ENCODE measurements at regions not wholly inside any gene's neighbourhood (a gene's known extent, or its start where the extent isn't known, plus 50 kb on each side); places are given as distances from the start of the nearest gene placed in this dataset.
"Not testable (repeated sequence)": the region's sequence is repeated elsewhere in the genome, so short reads cannot be mapped to it uniquely, and the experiment has no call there.

DNA sequence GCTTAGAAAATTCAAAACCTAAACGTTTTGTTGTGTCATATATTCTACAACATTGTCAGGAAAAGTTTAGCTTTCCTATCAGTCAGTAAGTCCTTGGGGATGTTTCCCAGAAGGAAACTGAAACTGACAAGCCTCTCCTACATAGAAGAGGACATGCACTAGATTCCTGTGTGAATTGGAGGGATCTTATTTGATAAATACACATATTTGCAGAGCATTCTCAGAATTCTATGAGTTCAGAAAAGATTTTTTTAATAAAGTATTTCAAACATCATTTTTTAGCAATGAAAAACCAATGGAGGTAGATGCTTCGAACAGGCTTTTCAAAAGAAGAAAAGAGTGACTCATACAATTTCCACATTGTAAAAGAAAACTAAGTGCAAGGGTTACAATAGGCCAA lies 1706.7 kb downstream of the SUCLG1 start:
- DNase-seq, result no peak

DNA sequence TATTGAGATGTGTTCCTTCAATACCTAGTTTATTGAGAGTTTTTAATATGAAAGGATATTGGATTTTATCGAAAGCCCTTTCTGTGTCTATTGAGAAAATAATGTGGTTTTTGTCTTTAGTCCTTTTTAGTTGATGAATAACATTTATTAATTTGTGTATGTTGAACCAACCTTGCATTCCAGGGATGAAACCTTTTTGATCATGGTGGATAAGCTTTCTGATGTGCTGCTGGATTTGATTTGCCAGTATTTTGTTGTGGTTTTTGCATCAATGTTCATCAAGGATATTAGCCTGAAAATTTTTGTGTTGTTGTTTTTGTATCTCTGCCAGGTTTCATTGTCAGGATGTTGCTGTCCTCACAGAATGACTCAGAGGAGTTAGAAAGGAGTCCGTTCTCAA lies 1710.4 kb downstream of the SUCLG1 start:
- DNase-seq, result no peak

DNA sequence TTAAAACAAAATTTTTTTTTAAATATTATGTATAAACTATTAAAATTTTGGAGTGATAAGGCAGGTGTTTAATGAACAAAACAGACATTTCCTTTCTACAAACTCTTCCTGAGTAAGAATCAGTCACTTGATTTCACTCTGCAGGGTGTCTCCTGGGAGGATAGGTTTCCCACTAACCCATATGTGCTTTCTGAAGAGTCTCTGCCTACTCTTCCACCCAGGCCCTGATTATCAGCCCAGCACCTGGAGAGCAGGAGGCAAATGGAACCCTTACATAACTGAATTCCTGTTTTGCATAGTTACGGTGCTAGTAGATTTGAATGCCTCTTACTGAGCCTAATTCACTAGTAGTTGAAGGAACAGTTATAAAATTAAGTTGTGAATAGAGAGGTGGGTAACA lies 1718.6 kb downstream of the SUCLG1 start:
- DNase-seq, result no peak

DNA sequence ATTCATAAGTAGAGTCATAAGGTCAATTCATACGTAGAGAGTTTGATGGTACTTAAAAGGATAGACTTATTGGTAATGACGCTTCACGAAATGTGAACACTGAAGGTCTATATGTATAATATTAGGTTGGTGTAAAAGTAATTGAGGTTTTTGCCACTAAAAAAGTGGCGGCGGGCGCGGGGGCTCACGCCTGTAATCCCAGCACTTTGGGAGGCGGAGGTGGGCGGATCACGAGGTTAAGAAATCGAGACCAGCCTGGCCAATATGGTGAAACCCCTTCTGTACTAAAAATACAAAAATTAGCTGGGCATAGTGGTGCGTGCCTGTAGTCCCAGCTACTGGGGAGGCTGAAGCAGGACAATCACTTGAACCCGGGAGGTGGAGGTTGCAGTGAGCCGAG lies 1721.1 kb downstream of the SUCLG1 start:
- not testable (repeated sequence) for DNase-seq

- no peak for DNase-seq
Observed at GRCh38 chr2:82735336-82735735, 1723.7 kb downstream of the SUCLG1 start.

- DNase-seq, result no peak
Observed at GRCh38 chr2:82731824-82732223, 1727.3 kb downstream of the SUCLG1 start.

DNA sequence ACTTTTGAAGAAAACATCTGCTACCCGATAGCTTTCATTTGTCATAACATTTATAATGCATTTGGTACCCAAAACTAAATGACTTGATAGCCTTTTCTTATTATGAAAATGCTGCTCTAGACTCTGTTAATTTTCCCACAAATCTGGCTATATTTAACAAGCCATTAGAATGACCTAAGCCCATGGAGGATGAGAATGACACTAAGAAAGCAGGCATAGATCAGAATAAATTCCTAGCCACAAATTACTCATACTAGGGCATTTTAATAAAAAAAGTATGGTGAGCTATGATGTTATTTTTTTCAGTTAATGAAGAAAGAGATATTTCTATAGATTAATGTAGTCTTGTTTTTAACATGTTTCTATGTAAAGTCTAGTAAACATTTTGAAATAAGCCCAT lies 1728.3 kb downstream of the SUCLG1 start:
- DNase-seq, result no peak

- DNase-seq, result no peak
Observed at GRCh38 chr2:82728090-82728489, 1731.0 kb downstream of the SUCLG1 start.

GRCh38 chr2:82708681-82709080 lies 1750.4 kb downstream of the SUCLG1 start:
- DNase-seq, result no peak

DNA sequence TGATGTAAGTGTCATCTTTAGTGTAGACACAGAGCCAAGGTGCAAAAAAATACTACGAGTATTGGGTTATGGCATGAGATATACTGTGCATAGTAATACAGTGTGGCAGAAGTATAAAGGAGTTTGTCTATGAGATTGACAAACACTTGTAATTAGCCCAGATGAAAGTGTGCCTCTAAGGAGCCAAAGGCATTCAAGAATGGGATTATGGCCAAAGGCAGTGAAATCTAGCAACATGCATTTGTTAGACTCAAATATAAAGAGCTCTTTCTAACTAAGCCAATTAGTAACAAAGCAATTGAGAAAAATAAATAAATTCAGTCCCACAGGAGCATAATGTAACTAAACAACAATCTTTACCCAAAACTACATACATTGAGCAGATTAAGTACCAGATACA lies 1761.8 kb downstream of the SUCLG1 start:
- no peak for DNase-seq

DNA sequence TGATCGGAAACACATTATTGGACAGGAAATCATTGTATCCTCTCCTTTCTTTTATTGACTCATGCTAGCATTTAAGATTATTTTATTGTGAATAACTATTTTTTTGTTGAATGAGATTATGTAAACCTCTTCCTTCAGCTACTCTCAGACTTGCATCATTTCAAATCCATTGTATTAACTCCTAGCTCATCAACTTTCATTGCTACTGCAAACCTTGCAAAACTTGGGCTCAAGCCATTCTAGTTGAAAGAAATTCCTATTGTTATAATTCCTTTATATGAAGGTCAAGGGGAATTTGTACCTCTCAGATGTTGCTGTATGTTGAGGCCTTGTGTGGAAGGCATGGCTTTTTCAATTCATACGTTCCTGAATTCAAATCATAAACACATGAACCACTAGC lies 1764.6 kb downstream of the SUCLG1 start:
- no peak for DNase-seq

DNA sequence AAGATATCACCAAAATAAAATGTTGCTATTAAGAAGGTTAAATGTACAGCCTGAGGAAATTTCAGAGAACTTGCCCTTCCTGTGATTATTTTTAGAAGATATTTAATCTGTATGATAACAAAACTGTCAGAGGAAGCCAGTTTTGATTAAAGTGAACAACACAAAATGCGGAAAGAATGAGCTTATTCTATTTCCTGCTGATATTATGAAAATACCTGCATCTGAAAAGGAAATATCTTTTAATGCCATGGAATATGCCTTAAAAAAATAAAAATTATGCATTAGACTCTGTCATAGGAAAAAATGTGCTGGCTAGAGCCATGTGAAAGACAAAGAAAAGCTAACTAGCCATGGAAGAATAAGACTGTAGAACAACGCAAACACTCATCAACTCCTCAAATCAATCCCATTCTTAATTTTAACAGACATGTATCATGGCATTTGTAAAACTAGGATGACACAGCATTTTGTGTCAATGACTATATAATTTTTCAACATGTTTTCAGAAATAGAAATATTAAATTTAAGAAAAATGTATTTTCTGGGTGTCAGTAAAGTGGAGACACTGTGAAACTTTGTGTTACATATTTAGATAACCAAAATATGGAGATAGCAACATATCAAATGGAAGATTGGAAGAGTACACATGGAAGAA lies 1768.2 kb downstream of the SUCLG1 start:
- no peak for DNase-seq

- no peak for DNase-seq
Observed at GRCh38 chr2:82675186-82675585, 1783.9 kb downstream of the SUCLG1 start.

DNA sequence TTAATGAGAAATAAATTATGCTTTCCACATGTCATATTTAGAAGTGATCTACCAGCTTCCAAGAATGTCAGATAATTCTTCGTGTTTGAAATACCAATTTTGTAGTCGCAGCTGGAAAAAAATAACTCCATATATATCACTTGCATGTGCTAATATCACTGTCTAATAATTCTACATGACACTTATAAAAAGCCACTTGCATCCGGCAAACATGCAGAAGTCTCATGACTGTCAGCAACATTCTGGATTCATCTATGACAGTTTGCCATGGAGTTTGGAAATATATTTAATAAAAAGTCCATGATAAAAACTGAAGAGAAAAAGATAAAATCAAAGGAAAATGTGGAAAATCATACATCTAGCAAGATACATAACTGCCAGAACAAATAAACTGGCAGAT lies 1784.4 kb downstream of the SUCLG1 start:
- no peak for DNase-seq

DNA sequence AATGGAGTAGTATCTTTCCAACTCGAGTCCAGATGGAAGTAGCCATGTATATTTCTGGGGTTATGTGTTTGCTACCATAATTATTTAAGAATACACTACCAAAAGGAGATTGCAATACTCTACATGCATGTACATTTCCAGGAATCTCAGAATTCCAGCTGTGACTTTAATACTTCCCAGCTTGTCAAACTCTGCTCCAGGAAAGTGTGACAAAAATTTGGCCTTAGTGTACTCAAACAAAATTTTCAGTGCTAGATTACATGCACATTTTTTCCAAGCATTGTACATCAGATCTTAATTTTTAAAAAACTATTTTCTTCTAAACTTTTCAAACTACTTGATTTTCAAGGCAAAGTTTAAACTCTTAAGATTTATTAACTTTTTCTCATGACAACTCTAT lies 1791.6 kb downstream of the SUCLG1 start:
- no peak for DNase-seq

GRCh38 chr2:82665691-82666090 lies 1793.4 kb downstream of the SUCLG1 start:
- no peak for DNase-seq

DNA sequence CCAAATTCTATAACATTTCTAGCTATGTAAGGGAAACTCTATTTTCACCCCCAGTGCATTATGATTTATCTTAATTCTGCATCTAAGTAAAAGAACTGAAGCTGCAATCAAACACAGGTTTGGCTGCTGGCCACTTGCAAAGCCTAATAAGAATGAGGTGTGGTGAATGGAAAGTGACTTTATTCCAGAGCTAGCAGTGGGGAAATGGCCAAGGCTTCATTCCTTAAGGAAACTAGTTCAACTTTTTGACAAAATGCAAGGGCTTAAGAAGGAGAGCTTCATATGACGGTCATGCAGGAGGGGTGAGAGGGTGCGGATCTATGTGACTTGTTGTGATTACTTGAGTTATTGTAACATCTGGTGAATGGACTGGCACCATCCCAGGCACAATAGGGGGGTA lies 1802.0 kb downstream of the SUCLG1 start:
- no peak for DNase-seq

GRCh38 chr2:82656420-82656819 lies 1802.7 kb downstream of the SUCLG1 start:
- DNase-seq, result no peak

GRCh38 chr2:82652117-82652516 lies 1807.0 kb downstream of the SUCLG1 start:
- DNase-seq, result no peak

GRCh38 chr2:82650038-82650437 lies 1809.0 kb downstream of the SUCLG1 start:
- DNase-seq, result no peak

- no peak for DNase-seq
Observed at GRCh38 chr2:82641598-82642180, 1817.4 kb downstream of the SUCLG1 start.

- no peak for DNase-seq
Observed at GRCh38 chr2:82636402-82637020, 1822.6 kb downstream of the SUCLG1 start.

- DNase-seq, result no peak
Observed at GRCh38 chr2:82599021-82599420, 1860.1 kb downstream of the SUCLG1 start.

DNA sequence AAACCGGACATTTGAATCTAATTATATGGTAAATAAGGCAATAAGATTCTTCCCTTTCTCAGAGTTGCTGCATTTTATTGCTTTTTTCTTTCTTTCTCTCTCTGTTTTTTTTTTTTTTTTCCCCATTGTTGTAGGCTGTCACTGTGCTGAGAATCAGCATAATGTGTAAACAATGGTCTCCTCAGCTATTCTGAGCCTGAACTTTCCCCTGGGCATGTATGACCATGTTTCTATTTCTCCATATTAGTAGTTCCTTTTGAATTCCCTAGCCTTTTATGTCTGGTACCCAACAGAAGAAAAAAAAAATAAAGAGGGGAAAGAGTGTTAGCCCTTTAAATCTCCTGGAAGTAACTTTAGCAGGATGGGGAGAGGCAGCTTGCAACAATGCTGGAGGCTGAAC lies 1862.5 kb downstream of the SUCLG1 start:
- no peak for DNase-seq

GRCh38 chr2:82591718-82592117 lies 1867.4 kb downstream of the SUCLG1 start:
- DNase-seq, result no peak
